PC-3 (cell line): ENCODE measurements at regions not wholly inside any gene's neighbourhood (a gene's known extent, or its start where the extent isn't known, plus 50 kb on each side); places are given as distances from the start of the nearest gene placed in this dataset.

Source experiments
- ATAC-seq: fragments of 200-7000 bp; cut with Tn5 transposase; 2 replicates; pipeline ENCODE4 v1.9.1; 2020; ENCODE audit warnings: mild to moderate bottlenecking, moderate library complexity
- BruUV-seq: library from RNA; stranded (reverse); fragments of 400-500 nt; replicated peaks from 2 replicates; lab custom pipeline; 2021; lab: Mats Ljungman, UMichigan
- CTCF ChIA-PET: fragments of 300-600 bp; sonication (Branson Sonifier 250); formaldehyde crosslinking; loops from one replicate; lab custom pipeline; 2022; ENCODE audit warnings: antibody characterized with exemption; lab: Charles Lee
- POLR2A ChIA-PET: fragments of 300-600 bp; sonication (Branson Sonifier 250); formaldehyde crosslinking; loops from one replicate; lab custom pipeline; 2022; ENCODE audit warnings: antibody characterized with exemption; ENCODE audit not compliant: unreplicated experiment; lab: Charles Lee
- DNase-seq: peaks from one replicate; pipeline ENCODE4 v3.0.0-alpha.2; 2015
- H2AFZ ChIP-seq: fragments of 300-600 bp; sonication (generic); 2 replicates; pipeline ENCODE4 v1.6.0; 2016; ENCODE audit warnings: antibody characterized with exemption, low read length
- H3F3A ChIP-seq: fragments of 300-600 bp; sonication (generic); one replicate; pipeline ENCODE4 v1.6.0; 2017; ENCODE audit warnings: antibody characterized with exemption, low read length, control low read depth, mild to moderate bottlenecking; ENCODE audit not compliant: unreplicated experiment
- H3K27ac ChIP-seq: fragments of 300-600 bp; sonication (generic); 2 replicates; pipeline ENCODE4 v1.5.1; 2016; ENCODE audit warnings: mild to moderate bottlenecking, low read length
- H3K27me3 ChIP-seq: fragments of 300-600 bp; sonication (generic); 2 replicates; pipeline ENCODE4 v1.6.1; 2016; ENCODE audit warnings: low read length, mixed read lengths
- H3K36me3 ChIP-seq: fragments of 300-600 bp; sonication (generic); 2 replicates; pipeline ENCODE4 v1.6.1; 2016; ENCODE audit warnings: low read depth, mixed run types, low read length, mixed read lengths
- H3K4me1 ChIP-seq: fragments of 300-600 bp; sonication (generic); 2 replicates; pipeline ENCODE4 v1.5.1; 2016; ENCODE audit warnings: low read length; ENCODE audit not compliant: insufficient read depth
- H3K4me2 ChIP-seq: fragments of 300-600 bp; sonication (generic); 2 replicates; pipeline ENCODE4 v1.6.0; 2016; ENCODE audit warnings: low read length
- H3K4me3 ChIP-seq: fragments of 300-600 bp; sonication (generic); 2 replicates; pipeline ENCODE4 v1.5.1; 2016; ENCODE audit warnings: mild to moderate bottlenecking, low read length, mixed read lengths
- H3K79me2 ChIP-seq: fragments of 300-600 bp; sonication (generic); 2 replicates; pipeline ENCODE4 v1.6.1; 2017; ENCODE audit warnings: low read length, mixed read lengths
- H3K9ac ChIP-seq: fragments of 300-600 bp; sonication (generic); 2 replicates; pipeline ENCODE4 v1.6.0; 2016; ENCODE audit warnings: mild to moderate bottlenecking, low read length
- H3K9me2 ChIP-seq: fragments of 300-600 bp; sonication (generic); replicated peaks from 2 replicates; pipeline ENCODE4 v1.6.1; 2016; ENCODE audit warnings: mixed run types, low read length, mixed read lengths
- H3K9me3 ChIP-seq: fragments of 300-600 bp; sonication (generic); 2 replicates; pipeline ENCODE4 v1.6.1; 2016; ENCODE audit warnings: low read length, mixed read lengths
- H4K20me1 ChIP-seq: fragments of 300-600 bp; sonication (generic); 2 replicates; pipeline ENCODE4 v1.6.1; 2016; ENCODE audit warnings: low read length, mixed read lengths
- EZH2 ChIP-seq: fragments of 300-600 bp; sonication (generic); IDR thresholded peaks from one replicate; pipeline ENCODE4 v1.6.1; 2017; ENCODE audit warnings: antibody characterized with exemption, mild to moderate bottlenecking, low read length; ENCODE audit not compliant: unreplicated experiment
- EZH2phosphoT487 ChIP-seq: fragments of 300-600 bp; sonication (generic); IDR thresholded peaks from 2 replicates; pipeline ENCODE4 v1.6.1; 2018; ENCODE audit warnings: mild to moderate bottlenecking, antibody characterized with exemption, low read length, borderline replicate concordance
- intact Hi-C: fragments of 100-400 bp; cut with micrococcal nuclease; formaldehyde crosslinking; loops from 2 replicates; pipeline ENCODE4 v1.9.0; 2023
- TF ChIP-seq, protein P1 (sequence below): fragments of 300-600 bp; sonication (generic); conservative IDR thresholded peaks from 2 replicates; pipeline ENCODE4 v1.5.1; 2017; ENCODE audit warnings: antibody characterized with exemption, low read depth, mild to moderate bottlenecking, low read length

DNA sequence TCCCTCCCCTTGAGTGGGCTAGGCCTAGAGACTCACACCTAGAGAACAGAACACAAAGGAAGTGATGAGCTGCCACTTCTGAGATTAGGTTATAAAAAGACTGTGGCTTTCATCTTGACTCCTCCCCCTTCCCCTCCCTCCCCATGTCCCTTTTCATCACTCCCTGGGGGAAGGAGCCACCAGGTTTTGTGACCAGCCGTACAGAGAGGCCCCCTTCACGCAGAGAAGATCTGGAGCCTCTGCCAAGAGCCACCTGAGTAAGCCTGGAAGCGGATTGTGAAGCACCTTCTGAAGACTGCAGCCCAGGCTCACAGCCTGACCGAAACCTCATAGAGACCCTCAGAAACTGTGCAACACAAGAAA lies 118.4 kb upstream of the NXT1 start:
- Histone ChIP-seq H3K9me2 (no peaks in the 10 kb centered on the region), H2AFZ (no peak overlapping the region), H3K4me3 (no peak overlapping the region), H3K4me2 (no peak overlapping the region), H3F3A (no peaks in the 10 kb centered on the region), H3K27me3 (peaks cover 10% of the 10 kb centered on the region), H3K9me3 (0 out of 2 replicates have a peak, but pooled peaks cover 4% of the 10 kb centered on the region), H3K36me3 (no peaks in the 10 kb centered on the region), H4K20me1 (no peaks in the 10 kb centered on the region), H3K9ac (no peak overlapping the region), H3K79me2 (no peaks in the 10 kb centered on the region), H3K27ac (no peak overlapping the region), H3K4me1 (peaks cover 9% of the 10 kb centered on the region)
- CTCF ChIA-PET = no interaction called here
- POLR2A ChIA-PET = no interaction called here
- no TSS peak for BruUV-seq
- TF ChIP-seq EZH2 (no peak), EZH2phosphoT487 (no peak)
- TF ChIP-seq, protein P1, sequence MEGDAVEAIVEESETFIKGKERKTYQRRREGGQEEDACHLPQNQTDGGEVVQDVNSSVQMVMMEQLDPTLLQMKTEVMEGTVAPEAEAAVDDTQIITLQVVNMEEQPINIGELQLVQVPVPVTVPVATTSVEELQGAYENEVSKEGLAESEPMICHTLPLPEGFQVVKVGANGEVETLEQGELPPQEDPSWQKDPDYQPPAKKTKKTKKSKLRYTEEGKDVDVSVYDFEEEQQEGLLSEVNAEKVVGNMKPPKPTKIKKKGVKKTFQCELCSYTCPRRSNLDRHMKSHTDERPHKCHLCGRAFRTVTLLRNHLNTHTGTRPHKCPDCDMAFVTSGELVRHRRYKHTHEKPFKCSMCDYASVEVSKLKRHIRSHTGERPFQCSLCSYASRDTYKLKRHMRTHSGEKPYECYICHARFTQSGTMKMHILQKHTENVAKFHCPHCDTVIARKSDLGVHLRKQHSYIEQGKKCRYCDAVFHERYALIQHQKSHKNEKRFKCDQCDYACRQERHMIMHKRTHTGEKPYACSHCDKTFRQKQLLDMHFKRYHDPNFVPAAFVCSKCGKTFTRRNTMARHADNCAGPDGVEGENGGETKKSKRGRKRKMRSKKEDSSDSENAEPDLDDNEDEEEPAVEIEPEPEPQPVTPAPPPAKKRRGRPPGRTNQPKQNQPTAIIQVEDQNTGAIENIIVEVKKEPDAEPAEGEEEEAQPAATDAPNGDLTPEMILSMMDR = no peak
- intact Hi-C loops = no loop called here
- ATAC-seq = no peak
- no peak for DNase-seq

DNA sequence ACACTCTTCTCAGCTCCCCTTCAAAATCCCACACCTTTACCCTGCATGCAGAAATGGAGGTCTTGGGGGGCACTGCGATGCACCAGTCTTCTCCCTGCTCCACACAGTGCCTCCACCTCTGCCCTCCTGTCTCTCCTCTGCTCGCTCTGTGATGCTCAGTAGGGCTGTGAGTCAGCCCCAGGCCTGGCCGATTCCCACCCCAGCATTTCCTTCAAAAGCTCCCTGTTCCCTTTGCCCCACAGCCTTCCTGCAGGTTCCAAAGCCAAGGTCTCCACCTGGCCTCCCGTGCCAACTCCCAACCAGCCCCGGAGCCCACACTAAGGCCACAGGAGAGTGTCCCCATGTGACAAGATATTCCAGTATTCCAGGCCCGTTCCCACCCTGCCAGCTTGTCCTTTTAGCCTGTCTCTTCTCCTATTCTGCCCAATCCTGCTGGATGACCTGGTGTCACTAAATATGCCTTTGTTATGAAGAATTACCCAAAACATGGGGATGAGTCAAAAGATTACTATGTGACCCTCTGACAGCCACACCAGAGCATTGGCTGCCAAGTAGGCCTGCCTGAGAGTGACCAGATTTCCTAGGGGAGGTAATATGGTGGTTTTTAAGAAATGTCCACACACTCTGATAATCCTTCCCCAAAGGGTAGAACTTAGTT lies 118.9 kb upstream of the NXT1 start:
- Histone ChIP-seq H3F3A (no peaks in the 10 kb centered on the region), H3K4me3 (no peak overlapping the region), H3K27me3 (peaks cover 4% of the 10 kb centered on the region), H3K27ac (no peak overlapping the region), H3K9ac (no peak overlapping the region), H4K20me1 (no peaks in the 10 kb centered on the region), H3K79me2 (no peaks in the 10 kb centered on the region), H2AFZ (no peak overlapping the region; the same call in 1 of the 2 replicates), H3K9me2 (no peaks in the 10 kb centered on the region), H3K4me1 (peaks cover 9% of the 10 kb centered on the region), H3K4me2 (peak overlapping the region; percentile 21; the same call in 1 of the 2 replicates), H3K9me3 (0 out of 2 replicates have a peak, but pooled peaks cover 4% of the 10 kb centered on the region), H3K36me3 (no peaks in the 10 kb centered on the region)
- no peak for TF ChIP-seq EZH2
- ATAC-seq (no peak), DNase-seq (peak; percentile 56)
- ChIA-PET POLR2A (no interaction called here), CTCF (no interaction called here)
- no TSS peak for BruUV-seq
- intact Hi-C loops = no loop called here

DNA sequence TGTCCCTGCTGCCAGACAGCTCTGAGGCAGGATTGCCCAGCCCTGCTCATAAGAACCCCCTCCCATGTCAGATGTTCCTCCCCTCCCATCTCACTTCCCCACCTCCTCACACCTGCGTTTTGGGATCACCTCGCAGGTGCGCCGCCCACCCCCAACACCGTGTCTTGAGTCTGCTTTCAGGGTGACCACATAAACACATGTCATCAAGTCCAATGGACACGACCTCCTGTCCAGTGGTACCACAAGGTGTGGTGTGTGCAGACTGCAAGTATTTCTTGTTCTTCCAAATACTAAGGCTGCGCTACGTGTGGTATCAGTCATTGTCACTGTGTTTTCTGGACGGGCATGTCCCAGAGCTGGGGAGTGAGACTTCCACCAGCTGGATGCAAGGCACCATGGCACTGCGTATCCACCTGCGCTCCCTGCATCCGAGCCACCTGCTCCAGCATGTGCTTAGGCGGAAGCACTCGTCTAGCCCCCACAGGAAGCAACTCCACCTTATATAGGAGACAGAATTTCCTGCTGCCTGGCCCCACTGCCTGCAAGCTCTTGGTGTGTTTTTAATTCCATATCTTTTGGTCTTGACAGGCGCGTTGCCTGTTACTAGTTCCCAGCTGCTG lies 119.7 kb upstream of the NXT1 start:
- Histone ChIP-seq H3K9ac (no peak overlapping the region), H3K4me3 (no peak overlapping the region), H3K4me1 (peaks cover 9% of the 10 kb centered on the region), H3F3A (no peaks in the 10 kb centered on the region), H3K27ac (no peak overlapping the region), H3K9me2 (no peaks in the 10 kb centered on the region), H3K4me2 (no peak overlapping the region; the same call in 1 of the 2 replicates), H3K27me3 (no peaks in the 10 kb centered on the region), H3K79me2 (no peaks in the 10 kb centered on the region), H4K20me1 (no peaks in the 10 kb centered on the region), H3K36me3 (no peaks in the 10 kb centered on the region), H3K9me3 (0 out of 2 replicates have a peak, but pooled peaks cover 4% of the 10 kb centered on the region), H2AFZ (no peak overlapping the region)
- CTCF ChIA-PET = no interaction called here
- no TSS peak for BruUV-seq
- POLR2A ChIA-PET = no interaction called here
- intact Hi-C loops = no loop called here
- DNase-seq (no peak), ATAC-seq (no peak)
- TF ChIP-seq EZH2phosphoT487 = no peak
- no peak for TF ChIP-seq EZH2
- TF ChIP-seq, protein P1 = no peak
